HuH-7 (cell line): ENCODE measurements at regions not wholly inside any gene's neighbourhood (a gene's known extent, or its start where the extent isn't known, plus 50 kb on each side); places are given as distances from the start of the nearest gene placed in this dataset.

Experiments used
- DNase-seq: peaks from one replicate; pipeline ENCODE4 v3.0.0; 2011; ENCODE audit warnings: low spot score

- DNase-seq: no peak
These were observed 133.4 kb downstream of the ESM1 start for GRCh38 chr5:54852007-54852406.

GRCh38 chr5:54851449-54851848 is 133.9 kb downstream of the ESM1 start:
- DNase-seq: no peak

- DNase-seq: no peak
These were observed 136.8 kb downstream of the ESM1 start for GRCh38 chr5:54848581-54848980.

GRCh38 chr5:54845567-54845941 is 139.8 kb downstream of the ESM1 start:
- DNase-seq: no peak

- no peak for DNase-seq
These were observed 140.4 kb downstream of the ESM1 start for GRCh38 chr5:54844905-54845566.

GRCh38 chr5:54844266-54844665 is 141.1 kb downstream of the ESM1 start:
- DNase-seq: no peak

- no peak for DNase-seq
These were observed 143.9 kb downstream of the ESM1 start for GRCh38 chr5:54841481-54841880.

GRCh38 chr5:54838843-54839242 is 146.6 kb downstream of the ESM1 start:
- DNase-seq: no peak

GRCh38 chr5:54837981-54838380 is 147.4 kb downstream of the ESM1 start:
- DNase-seq: no peak

- no peak for DNase-seq
These were observed 148.3 kb downstream of the ESM1 start for GRCh38 chr5:54837093-54837492.

- DNase-seq: no peak
These were observed 149.7 kb downstream of the ESM1 start for GRCh38 chr5:54835647-54836046.

GRCh38 chr5:54834121-54834842 is 151.1 kb downstream of the ESM1 start:
- no peak for DNase-seq

GRCh38 chr5:54833590-54833989 is 151.8 kb downstream of the ESM1 start:
- no peak for DNase-seq

GRCh38 chr5:54832858-54833257 is 152.5 kb downstream of the ESM1 start:
- no peak for DNase-seq

GRCh38 chr5:54832045-54832444 is 153.3 kb downstream of the ESM1 start:
- no peak for DNase-seq

- DNase-seq: no peak
These were observed 154.2 kb downstream of the ESM1 start for GRCh38 chr5:54831233-54831632.

GRCh38 chr5:54829676-54830535 is 155.5 kb downstream of the ESM1 start:
- no peak for DNase-seq

- no peak for DNase-seq
These were observed 156.3 kb downstream of the ESM1 start for GRCh38 chr5:54829102-54829501.

- DNase-seq: no peak
These were observed 157.2 kb downstream of the ESM1 start for GRCh38 chr5:54828151-54828550.

GRCh38 chr5:54825005-54825404 is 160.4 kb downstream of the ESM1 start:
- DNase-seq: no peak

GRCh38 chr5:54823006-54823405 is 162.4 kb downstream of the ESM1 start:
- no peak for DNase-seq

GRCh38 chr5:54822324-54822687 is 163.1 kb downstream of the ESM1 start:
- DNase-seq: no peak
